ENCODE measurements at regions not wholly inside any gene's neighbourhood (a gene's known extent, or its start where the extent isn't known, plus 50 kb on each side); places are given as distances from the start of the nearest gene placed in this dataset.

DNA sequence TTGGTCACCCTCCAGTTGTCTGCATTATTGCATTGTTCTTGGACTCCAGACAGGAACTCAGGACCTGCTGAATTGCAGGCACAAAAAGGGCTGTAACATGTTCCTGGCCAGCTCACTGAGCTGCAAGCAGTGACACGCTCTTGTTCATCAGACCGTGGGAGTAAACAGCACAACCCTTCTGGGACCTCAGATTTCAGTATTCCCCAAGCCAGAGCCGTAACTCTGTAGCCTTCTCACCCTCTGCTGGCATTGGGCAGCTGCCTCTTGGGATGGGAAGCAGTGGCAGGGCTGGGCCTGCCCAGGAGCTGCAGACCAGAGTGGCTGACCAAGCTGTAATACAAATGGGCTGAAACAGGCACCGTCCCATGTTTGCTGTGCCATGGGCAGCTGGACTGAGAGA, 607.1 kb upstream of the BCHE start:
- TF ChIP-seq, protein P1, sequence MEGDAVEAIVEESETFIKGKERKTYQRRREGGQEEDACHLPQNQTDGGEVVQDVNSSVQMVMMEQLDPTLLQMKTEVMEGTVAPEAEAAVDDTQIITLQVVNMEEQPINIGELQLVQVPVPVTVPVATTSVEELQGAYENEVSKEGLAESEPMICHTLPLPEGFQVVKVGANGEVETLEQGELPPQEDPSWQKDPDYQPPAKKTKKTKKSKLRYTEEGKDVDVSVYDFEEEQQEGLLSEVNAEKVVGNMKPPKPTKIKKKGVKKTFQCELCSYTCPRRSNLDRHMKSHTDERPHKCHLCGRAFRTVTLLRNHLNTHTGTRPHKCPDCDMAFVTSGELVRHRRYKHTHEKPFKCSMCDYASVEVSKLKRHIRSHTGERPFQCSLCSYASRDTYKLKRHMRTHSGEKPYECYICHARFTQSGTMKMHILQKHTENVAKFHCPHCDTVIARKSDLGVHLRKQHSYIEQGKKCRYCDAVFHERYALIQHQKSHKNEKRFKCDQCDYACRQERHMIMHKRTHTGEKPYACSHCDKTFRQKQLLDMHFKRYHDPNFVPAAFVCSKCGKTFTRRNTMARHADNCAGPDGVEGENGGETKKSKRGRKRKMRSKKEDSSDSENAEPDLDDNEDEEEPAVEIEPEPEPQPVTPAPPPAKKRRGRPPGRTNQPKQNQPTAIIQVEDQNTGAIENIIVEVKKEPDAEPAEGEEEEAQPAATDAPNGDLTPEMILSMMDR (conservative IDR thresholded peaks at IDR 0.05 in 1 of 2, IDR thresholded peaks at IDR 0.05 in 1 of 2; ENCODE audit: low read depth in 1 of 2, low read length in 2 of 2) = no peak
- no peak for TF ChIP-seq EZH2 (IDR thresholded peaks at IDR 0.05; ENCODE audit: low read length, missing control alignments)
